ENCODE measurements at regions not wholly inside any gene's neighbourhood (a gene's known extent, or its start where the extent isn't known, plus 50 kb on each side); places are given as distances from the start of the nearest gene placed in this dataset.
A peak's percentile ranks its signal among the peaks of the same experiment; 100 is the strongest.

GRCh38 chr10:104579136-104579535, 62.0 kb upstream of the SORCS3 start:
- H2AFZ ChIP-seq (ENCODE audit: low read depth, low read length), result no peak overlapping the region
- TF ChIP-seq EZH2phosphoT487 (IDR thresholded peaks at IDR 0.05; ENCODE audit: low read depth) (no peak), CTCF (IDR thresholded peaks at IDR 0.05; ENCODE audit: low read depth, low read length) (no peak)
- no peak overlapping the region for H3K27ac ChIP-seq (ENCODE audit: low read length)
- H3K79me2 ChIP-seq (ENCODE audit: low read length), result no peaks in the 10 kb centered on the region
- no peak overlapping the region for H3K9ac ChIP-seq (ENCODE audit: low read length)
- no peaks in the 10 kb centered on the region for H3K36me3 ChIP-seq (replicated peaks; ENCODE audit: low read depth, low read length)
- H3K4me3 ChIP-seq (ENCODE audit: low read length), result no peak overlapping the region
- H3K4me2 ChIP-seq (ENCODE audit: low read length), result no peak overlapping the region
- no peaks in the 10 kb centered on the region for H4K20me1 ChIP-seq (ENCODE audit: insufficient read depth, low read length)
- no peaks in the 10 kb centered on the region for H3K27me3 ChIP-seq (ENCODE audit: low read depth, low read length)
- no peaks in the 10 kb centered on the region for H3K4me1 ChIP-seq (ENCODE audit: low read length)
- no peaks in the 10 kb centered on the region for H3K9me3 ChIP-seq (ENCODE audit: insufficient read depth, low read length)

GRCh38 chr10:104580321-104580720, 60.8 kb upstream of the SORCS3 start:
- H3K4me3 ChIP-seq (ENCODE audit: low read length), result no peak overlapping the region

GRCh38 chr10:104580774-104581675, 60.1 kb upstream of the SORCS3 start:
- H3K9me3 ChIP-seq (ENCODE audit: insufficient read depth, low read length), result no peaks in the 10 kb centered on the region
- H3K27me3 ChIP-seq (ENCODE audit: low read depth, low read length), result no peaks in the 10 kb centered on the region
- TF ChIP-seq CTCF (IDR thresholded peaks at IDR 0.05; ENCODE audit: low read depth, low read length) (peak; percentile 70), EZH2phosphoT487 (IDR thresholded peaks at IDR 0.05; ENCODE audit: low read depth) (no peak)
- no peak overlapping the region for H3K9ac ChIP-seq (ENCODE audit: low read length)
- H3K4me2 ChIP-seq (ENCODE audit: low read length), result peak overlapping the region; percentile 29; the same call in 1 of the 2 replicates
- H3K27ac ChIP-seq (ENCODE audit: low read length), result no peak overlapping the region
- H2AFZ ChIP-seq (ENCODE audit: low read depth, low read length), result no peak overlapping the region
- no peaks in the 10 kb centered on the region for H3K4me1 ChIP-seq (ENCODE audit: low read length)
- H3K4me3 ChIP-seq (ENCODE audit: low read length), result no peak overlapping the region
- H3K36me3 ChIP-seq (replicated peaks; ENCODE audit: low read depth, low read length), result no peaks in the 10 kb centered on the region
- H4K20me1 ChIP-seq (ENCODE audit: insufficient read depth, low read length), result no peaks in the 10 kb centered on the region
- no peaks in the 10 kb centered on the region for H3K79me2 ChIP-seq (ENCODE audit: low read length)

More at GRCh38 chr10:104580321-104580720, 60.8 kb upstream of the SORCS3 start:
- TF ChIP-seq EZH2phosphoT487 (IDR thresholded peaks at IDR 0.05; ENCODE audit: low read depth), result no peak
- TF ChIP-seq CTCF (IDR thresholded peaks at IDR 0.05; ENCODE audit: low read depth, low read length), result no peak
- Histone ChIP-seq H3K9ac (ENCODE audit: low read length) (no peak overlapping the region), H3K27ac (ENCODE audit: low read length) (no peak overlapping the region), H4K20me1 (ENCODE audit: insufficient read depth, low read length) (no peaks in the 10 kb centered on the region), H2AFZ (ENCODE audit: low read depth, low read length) (no peak overlapping the region), H3K9me3 (ENCODE audit: insufficient read depth, low read length) (no peaks in the 10 kb centered on the region), H3K79me2 (ENCODE audit: low read length) (no peaks in the 10 kb centered on the region), H3K4me2 (ENCODE audit: low read length) (no peak overlapping the region), H3K27me3 (ENCODE audit: low read depth, low read length) (no peaks in the 10 kb centered on the region), H3K4me1 (ENCODE audit: low read length) (no peaks in the 10 kb centered on the region), H3K36me3 (replicated peaks; ENCODE audit: low read depth, low read length) (no peaks in the 10 kb centered on the region)

GRCh38 chr10:104581884-104582601, 59.0 kb upstream of the SORCS3 start:
- H3K4me1 ChIP-seq (ENCODE audit: low read length), result no peaks in the 10 kb centered on the region
- TF ChIP-seq EZH2phosphoT487 (IDR thresholded peaks at IDR 0.05; ENCODE audit: low read depth), result no peak
- no peak for TF ChIP-seq CTCF (IDR thresholded peaks at IDR 0.05; ENCODE audit: low read depth, low read length)
- no peaks in the 10 kb centered on the region for H3K79me2 ChIP-seq (ENCODE audit: low read length)
- no peaks in the 10 kb centered on the region for H4K20me1 ChIP-seq (ENCODE audit: insufficient read depth, low read length)
- no peak overlapping the region for H3K4me3 ChIP-seq (ENCODE audit: low read length)
- H3K36me3 ChIP-seq (replicated peaks; ENCODE audit: low read depth, low read length), result no peaks in the 10 kb centered on the region
- H3K27ac ChIP-seq (ENCODE audit: low read length), result no peak overlapping the region
- H3K9ac ChIP-seq (ENCODE audit: low read length), result no peak overlapping the region
- H3K4me2 ChIP-seq (ENCODE audit: low read length), result no peak overlapping the region
- no peaks in the 10 kb centered on the region for H3K9me3 ChIP-seq (ENCODE audit: insufficient read depth, low read length)
- H2AFZ ChIP-seq (ENCODE audit: low read depth, low read length), result no peak overlapping the region
- H3K27me3 ChIP-seq (ENCODE audit: low read depth, low read length), result no peaks in the 10 kb centered on the region

Measured in OCI-LY3 (cell line).